ENCODE measurements at regions not wholly inside any gene's neighbourhood (a gene's known extent, or its start where the extent isn't known, plus 50 kb on each side); places are given as distances from the start of the nearest gene placed in this dataset.

DNA sequence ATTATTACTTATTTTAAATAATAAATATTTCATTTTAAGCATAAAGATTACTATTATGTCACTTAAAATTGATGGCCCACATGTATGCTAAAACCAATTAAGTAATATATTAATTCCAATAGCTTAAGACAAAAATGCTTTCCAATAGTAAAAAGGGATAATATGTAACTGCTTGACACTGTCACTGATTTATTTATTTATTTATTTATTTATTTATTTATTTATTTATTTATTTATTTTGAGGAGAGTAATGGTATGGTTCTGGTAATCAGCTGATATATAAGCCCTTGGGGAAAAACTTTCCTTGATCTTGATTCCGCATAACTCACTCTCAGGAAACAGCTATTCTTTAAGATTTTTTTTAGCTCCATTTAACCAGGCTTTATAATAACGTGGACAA is 903.0 kb upstream of the ATXN8OS start:
- no peak for TF ChIP-seq CTCF (IDR thresholded peaks at IDR 0.05)
- Histone ChIP-seq H3K4me1 (no peaks in the 10 kb centered on the region), H3K4me3 (no peak overlapping the region), H3K27ac (no peak overlapping the region), H3K36me3 (no peaks in the 10 kb centered on the region), H3K9me3 (no peaks in the 10 kb centered on the region), H3K27me3 (no peaks in the 10 kb centered on the region)
- intact Hi-C loops (cut with DNase I) = no loop called here
- no peak for ATAC-seq
- DNase-seq = no peak

DNA sequence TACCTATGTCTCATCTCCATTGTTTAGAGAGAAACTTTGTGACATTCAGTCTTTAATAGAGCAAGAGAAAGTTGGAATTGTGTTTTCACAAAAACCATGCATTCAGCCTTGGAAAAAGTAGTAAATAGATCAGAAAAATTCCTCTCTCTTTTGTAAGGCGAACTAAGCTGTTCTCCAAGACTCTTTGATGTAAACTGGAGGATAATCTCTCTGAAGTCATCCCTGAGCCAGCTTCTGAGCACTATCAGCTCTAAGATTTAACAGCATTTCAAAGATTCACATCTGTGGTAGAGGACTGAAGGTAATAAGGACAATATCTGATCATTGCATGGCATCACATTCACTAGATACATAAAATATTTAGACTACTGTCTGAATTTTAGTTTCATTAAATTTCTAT is 904.6 kb upstream of the ATXN8OS start:
- DNase-seq (no peak), ATAC-seq (no peak)
- H3K9me3 ChIP-seq = no peaks in the 10 kb centered on the region
- no peak for TF ChIP-seq CTCF (IDR thresholded peaks at IDR 0.05)
- H3K27ac ChIP-seq = no peak overlapping the region
- no peak overlapping the region for H3K4me3 ChIP-seq
- no peaks in the 10 kb centered on the region for H3K4me1 ChIP-seq
- intact Hi-C loops (cut with DNase I) = no loop called here
- no peaks in the 10 kb centered on the region for H3K36me3 ChIP-seq
- no peaks in the 10 kb centered on the region for H3K27me3 ChIP-seq

GRCh38 chr13:69199664-69200063 is 908.0 kb upstream of the ATXN8OS start:
- TF ChIP-seq CTCF (IDR thresholded peaks at IDR 0.05) = no peak
- intact Hi-C loops (cut with DNase I) = no loop called here
- Histone ChIP-seq H3K27me3 (no peaks in the 10 kb centered on the region), H3K4me1 (no peaks in the 10 kb centered on the region), H3K9me3 (no peaks in the 10 kb centered on the region), H3K27ac (no peak overlapping the region), H3K4me3 (no peak overlapping the region), H3K36me3 (no peaks in the 10 kb centered on the region)
- no peak for ATAC-seq
- DNase-seq = no peak

- Histone ChIP-seq H3K4me3 (no peak overlapping the region), H3K36me3 (no peaks in the 10 kb centered on the region), H3K9me3 (no peaks in the 10 kb centered on the region), H3K27me3 (no peaks in the 10 kb centered on the region), H3K4me1 (no peaks in the 10 kb centered on the region), H3K27ac (no peak overlapping the region)
- ATAC-seq (no peak), DNase-seq (no peak)
- no peak for TF ChIP-seq CTCF (IDR thresholded peaks at IDR 0.05)
- intact Hi-C loops (cut with DNase I) = no loop called here
Observed at GRCh38 chr13:69198706-69199105, 908.9 kb upstream of the ATXN8OS start.

DNA sequence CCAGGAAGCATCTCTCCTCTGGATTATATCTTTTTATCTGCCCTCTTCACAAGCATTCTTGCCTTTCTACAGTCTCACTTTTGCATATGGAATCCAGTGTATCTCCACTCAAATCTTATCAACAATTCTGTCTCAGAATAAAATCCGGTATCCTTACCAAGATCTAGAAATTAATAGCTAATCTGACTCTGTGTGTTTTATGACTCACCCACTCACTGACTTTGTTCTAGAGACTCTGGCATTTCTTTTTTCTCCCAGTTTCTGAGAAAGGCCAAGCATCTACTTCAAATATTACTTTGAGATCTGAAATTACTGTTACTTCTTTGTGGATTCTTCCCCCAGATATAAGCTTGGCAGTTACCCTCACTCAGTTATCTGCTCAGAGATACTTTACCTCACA is 913.5 kb upstream of the ATXN8OS start:
- H3K4me3 ChIP-seq = no peak overlapping the region
- no peaks in the 10 kb centered on the region for H3K9me3 ChIP-seq
- ATAC-seq (no peak), DNase-seq (no peak)
- intact Hi-C loops (cut with DNase I) = no loop called here
- no peaks in the 10 kb centered on the region for H3K36me3 ChIP-seq
- no peaks in the 10 kb centered on the region for H3K27me3 ChIP-seq
- TF ChIP-seq CTCF (IDR thresholded peaks at IDR 0.05) = no peak
- H3K4me1 ChIP-seq = no peaks in the 10 kb centered on the region
- H3K27ac ChIP-seq = no peak overlapping the region

- DNase-seq = no peak
- Histone ChIP-seq H3K4me3 (no peak overlapping the region), H3K36me3 (no peaks in the 10 kb centered on the region), H3K9me3 (no peaks in the 10 kb centered on the region), H3K27ac (no peak overlapping the region), H3K27me3 (no peaks in the 10 kb centered on the region), H3K4me1 (no peaks in the 10 kb centered on the region)
- intact Hi-C loops (cut with DNase I) = no loop called here
- no peak for ATAC-seq
- no peak for TF ChIP-seq CTCF (IDR thresholded peaks at IDR 0.05)
Observed at GRCh38 chr13:69180034-69180433, 927.6 kb upstream of the ATXN8OS start.
